ENCODE measurements at regions not wholly inside any gene's neighbourhood (a gene's known extent, or its start where the extent isn't known, plus 50 kb on each side); places are given as distances from the start of the nearest gene placed in this dataset.

GRCh38 chr2:212672186-212672585 is 133.6 kb upstream of the ERBB4 start:
- no peaks in the 10 kb centered on the region for H3K9me3 ChIP-seq (replicated peaks; ENCODE audit: insufficient read depth, low read length)
- H4K20me1 ChIP-seq (ENCODE audit: insufficient read depth, low read length) = no peaks in the 10 kb centered on the region
- H3K79me2 ChIP-seq (ENCODE audit: low read length) = no peaks in the 10 kb centered on the region
- no peaks in the 10 kb centered on the region for H3K27me3 ChIP-seq (replicated peaks; ENCODE audit: insufficient read depth, low read length)
- H2AFZ ChIP-seq (ENCODE audit: low read length) = no peak overlapping the region
- H3K9ac ChIP-seq (ENCODE audit: low read length) = no peak overlapping the region
- no peaks in the 10 kb centered on the region for H3F3A ChIP-seq (ENCODE audit: insufficient read depth, low read length)
- TF ChIP-seq EZH2 (optimal IDR thresholded peaks at IDR 0.05; ENCODE audit: low read depth, low read length) (no peak), CTCF (IDR thresholded peaks at IDR 0.05; ENCODE audit: low read length) (no peak), EZH2phosphoT487 (IDR thresholded peaks at IDR 0.05; ENCODE audit: low read length) (no peak)
- H3K27ac ChIP-seq (ENCODE audit: low read length) = no peak overlapping the region
- no peak overlapping the region for H3K4me3 ChIP-seq (ENCODE audit: low read length)
- H3K36me3 ChIP-seq (replicated peaks; ENCODE audit: insufficient read depth, low read length) = no peaks in the 10 kb centered on the region
- H3K4me2 ChIP-seq (ENCODE audit: low read depth, low read length) = no peak overlapping the region
- no peaks in the 10 kb centered on the region for H3K9me2 ChIP-seq (replicated peaks; ENCODE audit: insufficient read depth, low read length)
- H3K4me1 ChIP-seq (ENCODE audit: low read length) = no peaks in the 10 kb centered on the region
- no peak for DNase-seq

GRCh38 chr2:212669761-212670160 is 131.2 kb upstream of the ERBB4 start:
- H3K27ac ChIP-seq (ENCODE audit: low read length) = no peak overlapping the region
- no peak overlapping the region for H2AFZ ChIP-seq (ENCODE audit: low read length)
- H3K36me3 ChIP-seq (replicated peaks; ENCODE audit: insufficient read depth, low read length) = no peaks in the 10 kb centered on the region
- H3K9me2 ChIP-seq (replicated peaks; ENCODE audit: insufficient read depth, low read length) = no peaks in the 10 kb centered on the region
- H4K20me1 ChIP-seq (ENCODE audit: insufficient read depth, low read length) = no peaks in the 10 kb centered on the region
- TF ChIP-seq EZH2 (optimal IDR thresholded peaks at IDR 0.05; ENCODE audit: low read depth, low read length) (no peak), EZH2phosphoT487 (IDR thresholded peaks at IDR 0.05; ENCODE audit: low read length) (no peak), CTCF (IDR thresholded peaks at IDR 0.05; ENCODE audit: low read length) (no peak)
- no peak overlapping the region for H3K4me2 ChIP-seq (ENCODE audit: low read depth, low read length)
- no peak overlapping the region for H3K9ac ChIP-seq (ENCODE audit: low read length)
- no peak for DNase-seq
- H3K4me3 ChIP-seq (ENCODE audit: low read length) = no peak overlapping the region
- no peaks in the 10 kb centered on the region for H3K9me3 ChIP-seq (replicated peaks; ENCODE audit: insufficient read depth, low read length)
- no peaks in the 10 kb centered on the region for H3F3A ChIP-seq (ENCODE audit: insufficient read depth, low read length)
- H3K79me2 ChIP-seq (ENCODE audit: low read length) = no peaks in the 10 kb centered on the region
- no peaks in the 10 kb centered on the region for H3K27me3 ChIP-seq (replicated peaks; ENCODE audit: insufficient read depth, low read length)
- no peaks in the 10 kb centered on the region for H3K4me1 ChIP-seq (ENCODE audit: low read length)

GRCh38 chr2:212667751-212668316 is 129.2 kb upstream of the ERBB4 start:
- H3K27me3 ChIP-seq (replicated peaks; ENCODE audit: insufficient read depth, low read length) = no peaks in the 10 kb centered on the region
- H3K9me2 ChIP-seq (replicated peaks; ENCODE audit: insufficient read depth, low read length) = no peaks in the 10 kb centered on the region
- H3K36me3 ChIP-seq (replicated peaks; ENCODE audit: insufficient read depth, low read length) = no peaks in the 10 kb centered on the region
- no peak overlapping the region for H3K4me2 ChIP-seq (ENCODE audit: low read depth, low read length)
- no peak overlapping the region for H3K4me3 ChIP-seq (ENCODE audit: low read length)
- H3K4me1 ChIP-seq (ENCODE audit: low read length) = no peaks in the 10 kb centered on the region
- no peaks in the 10 kb centered on the region for H3K79me2 ChIP-seq (ENCODE audit: low read length)
- no peak overlapping the region for H2AFZ ChIP-seq (ENCODE audit: low read length)
- no peak overlapping the region for H3K27ac ChIP-seq (ENCODE audit: low read length)
- no peaks in the 10 kb centered on the region for H4K20me1 ChIP-seq (ENCODE audit: insufficient read depth, low read length)
- TF ChIP-seq EZH2 (optimal IDR thresholded peaks at IDR 0.05; ENCODE audit: low read depth, low read length) (no peak), EZH2phosphoT487 (IDR thresholded peaks at IDR 0.05; ENCODE audit: low read length) (no peak), CTCF (IDR thresholded peaks at IDR 0.05; ENCODE audit: low read length) (no peak)
- no peak for DNase-seq
- H3F3A ChIP-seq (ENCODE audit: insufficient read depth, low read length) = no peaks in the 10 kb centered on the region
- no peak overlapping the region for H3K9ac ChIP-seq (ENCODE audit: low read length)
- H3K9me3 ChIP-seq (replicated peaks; ENCODE audit: insufficient read depth, low read length) = no peaks in the 10 kb centered on the region

Data from MM.1S (cell line).